ACHN (cell line): ENCODE measurements at regions not wholly inside any gene's neighbourhood (a gene's known extent, or its start where the extent isn't known, plus 50 kb on each side); places are given as distances from the start of the nearest gene placed in this dataset.

ENCODE experiments used
- DNase-seq: peaks from one replicate; pipeline ENCODE4 v3.0.0-alpha.2; 2015
- in situ Hi-C: cut with HindIII; loops from 2 replicates; pipeline ENCODE4 v1.10.0; 2017; ENCODE audit warnings: low sequenced_read_pairs, low pct_ligation_motif_present, low pct_unique_long_range_greater_than_20kb

- in situ Hi-C loops = no loop called here
- no peak for DNase-seq
Measured at GRCh38 chr5:21236971-21237427, 1249.0 kb upstream of the CDH18 start.

DNA sequence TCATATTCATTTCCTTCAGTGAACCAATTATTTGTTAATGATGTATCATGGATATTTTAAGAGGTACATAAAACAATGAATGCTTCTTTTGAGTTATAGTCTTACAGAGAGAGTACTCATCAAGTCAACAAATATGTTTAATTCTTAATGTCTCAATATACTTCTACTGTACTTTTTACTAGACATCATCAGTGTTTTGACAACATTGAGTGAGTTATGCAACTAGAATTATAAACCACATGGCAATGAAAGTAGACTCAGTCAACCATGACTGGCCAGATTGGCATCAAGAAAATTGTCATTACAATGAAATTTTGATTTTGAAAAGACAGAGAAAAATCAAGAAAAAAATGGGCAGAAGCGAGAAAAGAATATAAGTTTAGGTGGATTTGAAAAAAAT lies 1248.1 kb upstream of the CDH18 start:
- no peak for DNase-seq
- in situ Hi-C loops = no loop called here

DNA sequence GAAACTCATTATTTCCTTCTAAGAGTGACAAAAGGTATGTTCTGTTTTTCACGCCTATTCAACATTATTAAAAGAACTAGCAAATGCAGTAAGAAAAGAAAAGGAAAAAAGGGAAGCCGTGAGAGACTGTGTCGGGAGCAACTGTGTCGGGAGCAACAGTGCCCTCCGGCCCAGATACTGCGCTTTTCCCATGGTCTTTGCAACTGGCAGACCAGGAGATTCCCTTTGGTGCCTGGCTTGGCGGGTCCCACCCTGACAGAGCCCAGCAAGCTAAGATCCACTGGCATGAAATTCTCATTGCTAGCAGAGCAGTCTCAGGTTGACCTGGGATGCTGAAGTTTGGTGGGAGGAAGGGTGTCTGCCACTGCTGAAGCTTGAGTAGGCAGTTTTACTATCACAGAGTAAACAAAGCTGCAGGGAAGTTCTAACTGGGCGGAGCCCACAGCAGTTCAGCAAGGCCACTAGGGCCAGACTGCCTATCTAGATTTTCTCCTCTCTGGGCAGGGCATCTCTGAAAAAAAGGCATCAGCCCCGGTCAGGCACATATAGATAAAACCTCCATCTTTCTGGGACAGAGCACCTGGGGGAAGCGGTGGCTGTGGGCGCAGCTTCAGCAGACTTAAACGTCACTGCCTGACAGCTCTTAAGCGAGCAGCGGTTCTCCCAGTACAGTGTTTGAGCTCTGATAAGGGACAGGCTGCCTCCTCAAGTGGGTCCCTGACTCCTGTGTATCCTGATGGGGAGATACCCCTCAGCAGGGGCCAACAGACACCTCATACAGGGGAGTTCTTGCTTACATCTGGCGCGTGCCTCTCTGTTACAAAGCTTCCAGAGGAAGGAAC lies 1237.4 kb upstream of the CDH18 start:
- in situ Hi-C loops = no loop called here
- DNase-seq = no peak

- in situ Hi-C loops = no loop called here
- no peak for DNase-seq
Measured at GRCh38 chr5:21221616-21222015, 1233.6 kb upstream of the CDH18 start.

- no peak for DNase-seq
- in situ Hi-C loops = no loop called here
Measured at GRCh38 chr5:21219966-21220365, 1232.0 kb upstream of the CDH18 start.

DNA sequence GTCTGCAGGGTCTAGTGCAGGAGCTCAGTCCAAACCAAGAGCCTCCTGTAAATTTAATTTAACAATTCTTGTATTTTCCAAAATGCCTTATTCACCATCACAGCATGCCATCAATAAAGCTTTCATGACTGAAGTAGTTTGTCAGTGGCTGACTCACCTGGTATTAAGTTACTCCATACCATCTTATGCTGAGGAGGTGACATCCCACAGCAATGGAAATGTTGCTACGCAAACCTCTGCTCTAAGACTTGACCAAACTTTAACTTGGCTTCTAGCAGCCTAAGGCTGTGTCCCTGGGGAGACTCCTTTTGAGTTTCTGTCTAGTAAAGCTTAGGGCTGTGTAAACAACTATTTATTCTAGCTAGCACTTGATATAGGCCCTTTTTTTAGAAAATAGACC lies 1231.3 kb upstream of the CDH18 start:
- in situ Hi-C loops = no loop called here
- DNase-seq = no peak

DNA sequence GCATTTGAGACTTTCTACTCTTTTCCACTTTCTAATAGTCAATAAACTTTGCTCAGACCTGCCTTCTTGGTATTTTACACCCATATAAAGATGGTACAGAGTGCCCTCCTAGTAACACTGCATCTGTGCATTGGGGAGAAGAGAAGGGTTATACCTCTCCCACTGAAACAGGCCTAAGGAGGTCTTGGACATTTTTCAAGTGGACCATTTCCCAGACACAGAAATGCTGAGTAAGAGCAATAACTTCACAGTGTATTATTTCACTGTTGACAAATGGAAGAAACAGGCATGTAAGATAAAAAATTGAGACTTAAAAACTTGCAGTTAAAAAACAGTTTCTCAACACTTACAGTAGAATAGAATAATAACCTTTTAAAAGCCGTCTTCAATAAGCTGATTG lies 1224.0 kb upstream of the CDH18 start:
- DNase-seq = no peak
- in situ Hi-C loops = no loop called here

DNA sequence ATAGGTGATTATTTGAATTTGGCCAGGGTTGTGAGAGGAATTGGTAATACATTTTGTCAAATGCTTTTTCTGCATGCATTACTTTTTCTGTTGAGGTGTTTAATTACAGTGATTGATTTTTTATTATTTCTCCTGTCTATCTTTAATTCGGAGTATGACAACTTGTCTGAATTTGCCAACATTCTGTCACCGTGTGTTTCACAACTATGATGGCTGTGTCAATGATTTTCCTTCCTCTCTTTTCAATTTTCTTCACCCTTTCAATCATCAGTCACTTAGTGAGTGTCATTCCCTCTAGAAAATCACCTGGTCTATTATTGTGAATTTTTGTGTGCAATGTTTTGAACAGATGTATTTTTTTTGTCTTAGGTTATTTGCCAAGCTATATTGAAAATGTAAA lies 1221.4 kb upstream of the CDH18 start:
- in situ Hi-C loops = no loop called here
- DNase-seq = no peak

DNA sequence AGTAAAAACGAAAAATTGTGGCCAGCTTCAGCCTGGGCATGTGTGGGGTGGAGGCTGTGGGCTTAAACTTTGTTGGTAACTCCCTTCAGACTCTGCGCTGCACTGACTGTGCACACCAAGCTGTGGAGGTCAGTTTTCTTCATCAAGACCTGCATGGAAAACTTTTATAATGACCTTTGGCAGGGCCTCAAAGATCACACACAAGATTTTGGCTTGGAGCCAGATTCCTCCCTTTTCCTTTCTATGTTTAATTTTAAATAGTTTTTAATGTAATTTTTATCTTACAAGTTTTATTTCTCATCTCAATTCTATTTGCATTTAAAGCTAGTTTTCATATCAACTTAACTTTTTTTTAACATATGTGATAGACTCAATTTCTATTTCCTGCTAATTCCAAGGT lies 1211.1 kb upstream of the CDH18 start:
- DNase-seq = no peak
- in situ Hi-C loops = no loop called here

DNA sequence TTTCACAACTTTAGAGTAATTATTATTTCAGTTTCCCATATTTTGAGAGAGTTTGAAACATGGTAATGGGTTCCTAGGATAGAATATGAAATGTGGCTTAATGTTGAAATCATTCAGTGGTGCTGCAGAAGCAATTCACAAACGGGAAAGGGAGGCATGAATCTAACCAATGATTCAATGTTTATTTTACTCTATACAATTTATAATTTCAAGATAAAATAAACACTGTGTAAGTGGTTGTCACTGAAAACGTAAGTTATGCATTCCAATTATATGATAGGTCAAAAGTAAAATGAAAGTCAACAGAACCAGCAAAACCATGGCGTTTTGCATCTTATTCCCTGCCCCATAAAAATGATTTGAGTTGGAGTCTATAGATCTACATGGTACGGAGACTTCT lies 1207.1 kb upstream of the CDH18 start:
- in situ Hi-C loops = no loop called here

GRCh38 chr5:21185536-21185935 lies 1197.5 kb upstream of the CDH18 start:
- DNase-seq = no peak
- in situ Hi-C loops = no loop called here

More for the DNA sequence above, 1207.1 kb upstream of the CDH18 start:
- DNase-seq = no peak

DNA sequence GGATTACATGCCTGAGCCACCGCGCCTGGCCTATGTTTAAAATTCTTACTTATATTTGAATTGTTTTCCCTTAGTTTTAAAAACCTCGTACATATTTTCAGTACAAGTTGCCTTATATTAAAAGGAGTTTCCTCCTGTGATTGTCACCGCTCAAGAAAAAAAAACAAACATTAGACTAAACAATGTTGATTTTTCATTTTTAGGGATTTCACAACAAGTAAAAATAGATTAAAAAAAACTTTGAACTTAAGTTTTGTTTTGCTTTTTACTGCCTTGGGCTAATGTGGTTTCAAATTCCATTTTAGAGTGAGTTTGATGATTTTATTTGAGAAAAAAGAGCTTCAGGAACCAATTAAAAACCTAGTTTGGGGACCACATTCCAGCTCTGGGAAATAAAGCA lies 1196.6 kb upstream of the CDH18 start:
- no peak for DNase-seq
- in situ Hi-C loops = no loop called here

GRCh38 chr5:21181609-21182125 lies 1193.7 kb upstream of the CDH18 start:
- DNase-seq = no peak
- in situ Hi-C loops = no loop called here

GRCh38 chr5:21173526-21173925 lies 1185.5 kb upstream of the CDH18 start:
- in situ Hi-C loops = no loop called here

DNA sequence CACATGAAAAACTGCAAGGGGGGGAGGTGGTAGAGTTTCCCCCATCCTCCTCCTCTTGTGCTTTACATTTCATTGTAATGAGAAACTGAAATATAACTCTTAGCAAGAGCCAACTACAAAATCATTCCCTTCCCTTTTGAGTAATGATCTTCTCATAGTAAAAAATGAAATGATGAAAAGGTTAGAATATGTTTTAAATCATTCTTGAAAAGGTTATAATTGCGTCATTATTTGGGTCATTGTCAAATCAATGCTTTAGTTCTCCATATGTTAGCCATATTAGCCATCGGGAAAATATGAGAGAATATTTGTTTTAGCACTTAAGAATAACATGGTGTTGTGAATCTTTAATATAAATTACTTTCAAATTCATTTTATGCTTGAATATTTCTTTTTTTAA lies 1185.0 kb upstream of the CDH18 start:
- in situ Hi-C loops = no loop called here
- no peak for DNase-seq

More at GRCh38 chr5:21173526-21173925, 1185.5 kb upstream of the CDH18 start:
- no peak for DNase-seq

GRCh38 chr5:21171038-21171437 lies 1183.0 kb upstream of the CDH18 start:
- in situ Hi-C loops = no loop called here
- no peak for DNase-seq

DNA sequence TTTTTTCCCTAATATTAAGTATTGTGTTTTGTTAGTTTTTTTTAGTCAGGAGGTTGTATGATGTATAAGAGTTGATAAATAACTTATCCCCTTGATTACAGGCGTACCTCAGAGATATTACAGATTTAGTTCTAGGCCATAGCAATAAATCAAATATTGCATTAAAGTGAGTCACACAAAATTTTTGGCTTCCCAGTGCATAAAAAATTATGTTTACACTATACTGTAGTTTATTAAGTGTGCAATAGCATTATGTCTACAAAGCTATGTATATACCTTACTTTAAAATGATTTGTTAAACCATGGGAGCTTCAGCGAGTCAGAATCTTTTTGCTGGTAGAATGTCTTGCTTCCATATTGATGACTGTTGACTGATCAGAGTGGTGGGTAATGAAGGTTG lies 1180.6 kb upstream of the CDH18 start:
- in situ Hi-C loops = no loop called here
- no peak for DNase-seq

DNA sequence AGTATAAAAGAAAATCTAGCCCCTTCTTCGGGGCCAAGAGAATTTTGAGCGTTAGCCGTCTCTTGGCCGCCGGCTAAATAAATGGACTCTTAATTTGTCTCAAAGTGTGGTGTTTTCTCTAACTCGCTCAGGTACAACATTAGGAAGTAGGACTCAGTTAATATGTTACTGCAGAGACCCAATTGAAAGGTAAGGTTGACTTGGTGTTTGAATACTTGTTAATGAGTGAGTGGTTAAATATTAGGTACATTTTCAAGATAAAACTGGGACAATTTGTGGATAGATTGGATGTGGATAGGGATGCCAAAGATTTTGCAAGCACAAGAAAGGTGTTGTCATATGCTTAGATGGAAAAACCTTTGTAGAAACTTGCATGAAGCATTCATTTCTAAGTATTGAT lies 1177.3 kb upstream of the CDH18 start:
- in situ Hi-C loops = no loop called here
- no peak for DNase-seq

GRCh38 chr5:21164425-21164824 lies 1176.4 kb upstream of the CDH18 start:
- DNase-seq = no peak
- in situ Hi-C loops = no loop called here

GRCh38 chr5:21159510-21160059 lies 1171.6 kb upstream of the CDH18 start:
- DNase-seq = no peak
- in situ Hi-C loops = no loop called here
